Colonic mucosa (tissue), 4 donors: ENCODE measurements at regions not wholly inside any gene's neighbourhood (a gene's known extent, or its start where the extent isn't known, plus 50 kb on each side); places are given as distances from the start of the nearest gene placed in this dataset.

ENCODE experiments used
- DNase-seq: peaks from one replicate; pipeline ENCODE4 v3.0.0-alpha.2; 2020
- H3K27ac ChIP-seq: fragments of 200-600 bp; one replicate; pipeline ENCODE4 v1.8.0; 2021
- H3K27me3 ChIP-seq: fragments of 200-600 bp; one replicate; pipeline ENCODE4 v1.8.0; 2021
- H3K36me3 ChIP-seq: fragments of 200-600 bp; one replicate; pipeline ENCODE4 v1.8.0; 2021
- H3K4me1 ChIP-seq: fragments of 200-600 bp; one replicate; pipeline ENCODE4 v1.8.0; 2021; ENCODE audit warnings: mild to moderate bottlenecking
- H3K4me3 ChIP-seq: fragments of 200-600 bp; one replicate; pipeline ENCODE4 v1.8.0; 2021
- H3K9ac ChIP-seq, 2 donors: one replicate each; pipeline ENCODE4 v1.7.0; 2013; ENCODE audit warnings: control low read depth in 2 of 2, low read depth in 2 of 2, low read length in 2 of 2
- H3K9me3 ChIP-seq: fragments of 200-600 bp; one replicate; pipeline ENCODE4 v1.8.0; 2021
- intact Hi-C: fragments of 100-400 bp; cut with DNase I; formaldehyde crosslinking; loops from one replicate; pipeline ENCODE4 v1.14.1; 2022
- TF ChIP-seq, protein P1 (sequence below): fragments of 200-600 bp; IDR thresholded peaks from one replicate; pipeline ENCODE4 v1.8.0; 2022; ENCODE audit warnings: antibody characterized with exemption, mild to moderate bottlenecking
- donor health status: healthy.
- donor health status: DM: no; HTN: no; CAD: no.
- donor health status: DM: no; HTN: no; CAD: no.

DNA sequence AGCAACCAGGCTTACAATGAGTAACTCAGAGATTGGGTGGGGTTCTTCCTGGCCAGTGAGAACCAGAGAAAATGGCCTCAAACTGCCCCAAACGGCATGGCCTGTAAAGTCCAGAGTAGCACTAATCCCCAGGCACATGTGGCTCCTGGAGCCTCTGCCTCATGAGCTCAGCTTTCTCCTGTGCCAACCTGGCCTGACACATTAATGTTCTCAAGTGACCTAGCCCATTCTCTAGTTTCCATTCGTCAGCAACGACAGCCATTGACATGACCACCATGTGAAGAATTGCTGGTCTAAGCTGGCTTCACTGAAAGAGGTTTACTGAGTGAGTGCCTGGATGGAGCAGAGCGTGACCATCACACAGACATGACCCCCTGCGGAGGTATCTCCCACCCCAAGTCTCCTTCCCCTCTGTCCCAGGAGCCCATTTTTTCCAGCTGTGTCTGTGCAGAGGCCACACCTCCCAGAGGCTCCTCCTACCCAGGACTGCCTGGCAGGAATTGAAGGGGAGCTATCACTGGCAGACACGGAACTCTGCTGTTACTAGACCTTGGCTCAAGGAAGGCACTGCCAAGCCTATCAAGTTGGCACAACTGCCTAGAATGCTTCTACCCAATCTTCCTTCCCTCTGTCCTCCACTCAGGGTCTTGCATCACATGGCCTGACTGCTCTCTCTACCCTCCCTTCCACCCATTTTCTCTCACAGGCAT is 59.0 kb upstream of the BOD1 start:
- H3K9ac ChIP-seq: no peak overlapping the region
- no peaks in the 10 kb centered on the region for H3K27me3 ChIP-seq
- TF ChIP-seq, protein P1, sequence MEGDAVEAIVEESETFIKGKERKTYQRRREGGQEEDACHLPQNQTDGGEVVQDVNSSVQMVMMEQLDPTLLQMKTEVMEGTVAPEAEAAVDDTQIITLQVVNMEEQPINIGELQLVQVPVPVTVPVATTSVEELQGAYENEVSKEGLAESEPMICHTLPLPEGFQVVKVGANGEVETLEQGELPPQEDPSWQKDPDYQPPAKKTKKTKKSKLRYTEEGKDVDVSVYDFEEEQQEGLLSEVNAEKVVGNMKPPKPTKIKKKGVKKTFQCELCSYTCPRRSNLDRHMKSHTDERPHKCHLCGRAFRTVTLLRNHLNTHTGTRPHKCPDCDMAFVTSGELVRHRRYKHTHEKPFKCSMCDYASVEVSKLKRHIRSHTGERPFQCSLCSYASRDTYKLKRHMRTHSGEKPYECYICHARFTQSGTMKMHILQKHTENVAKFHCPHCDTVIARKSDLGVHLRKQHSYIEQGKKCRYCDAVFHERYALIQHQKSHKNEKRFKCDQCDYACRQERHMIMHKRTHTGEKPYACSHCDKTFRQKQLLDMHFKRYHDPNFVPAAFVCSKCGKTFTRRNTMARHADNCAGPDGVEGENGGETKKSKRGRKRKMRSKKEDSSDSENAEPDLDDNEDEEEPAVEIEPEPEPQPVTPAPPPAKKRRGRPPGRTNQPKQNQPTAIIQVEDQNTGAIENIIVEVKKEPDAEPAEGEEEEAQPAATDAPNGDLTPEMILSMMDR: no peak
- intact Hi-C loops: no loop called here
- no peaks in the 10 kb centered on the region for H3K4me1 ChIP-seq
- no peak for DNase-seq
- no peaks in the 10 kb centered on the region for H3K36me3 ChIP-seq
- H3K4me3 ChIP-seq: no peak overlapping the region
- H3K9me3 ChIP-seq: no peaks in the 10 kb centered on the region
- H3K27ac ChIP-seq: no peak overlapping the region

DNA sequence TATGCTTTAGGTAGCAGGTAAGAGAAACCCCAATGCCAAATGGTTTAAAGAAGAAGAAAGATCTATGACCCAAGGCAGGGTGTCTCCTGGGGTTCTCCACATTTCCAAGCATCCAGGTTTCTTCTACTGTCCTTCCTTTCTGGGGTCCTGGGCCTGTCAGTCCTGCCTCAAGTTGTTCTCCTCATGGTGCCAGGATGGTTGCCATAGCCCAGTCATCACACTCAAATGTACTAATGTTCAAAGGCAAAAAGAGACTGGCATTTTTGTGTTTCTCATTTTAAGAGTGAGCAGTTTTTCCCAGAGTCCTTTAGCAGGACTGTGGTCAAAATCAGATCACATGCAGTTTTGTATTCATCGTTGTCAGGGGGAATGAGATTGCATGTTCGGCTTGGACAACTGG is 59.9 kb upstream of the BOD1 start:
- Histone ChIP-seq H3K9ac (no peak overlapping the region), H3K36me3 (no peaks in the 10 kb centered on the region)

DNA sequence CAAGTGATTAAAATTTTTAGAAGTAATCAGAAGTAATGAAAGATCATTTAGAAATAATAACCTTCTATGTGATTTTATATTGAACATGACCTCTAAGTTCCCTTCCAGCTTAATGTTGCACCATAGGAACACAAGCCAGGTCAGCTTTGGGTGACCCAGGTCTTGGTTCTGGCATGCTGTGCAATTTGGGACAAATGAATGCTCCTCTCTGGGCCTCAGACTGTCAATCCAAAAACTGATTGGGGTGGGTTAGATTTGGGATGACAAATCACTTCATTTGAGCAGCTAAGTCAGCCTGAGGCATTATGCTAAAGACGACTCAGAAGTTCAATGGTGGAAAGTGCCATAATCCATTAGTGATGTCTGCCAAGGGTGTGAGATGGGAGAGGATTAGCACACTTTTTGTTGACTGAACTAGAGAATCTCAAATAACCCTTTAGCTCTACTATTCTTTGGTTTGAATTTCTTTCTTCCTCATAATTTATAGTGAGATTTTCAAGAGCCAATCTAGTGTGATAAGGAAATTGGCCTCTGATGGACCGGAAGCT is 60.7 kb upstream of the BOD1 start:
- Histone ChIP-seq H3K9me3 (no peaks in the 10 kb centered on the region), H3K4me1 (no peaks in the 10 kb centered on the region), H3K36me3 (no peaks in the 10 kb centered on the region), H3K27ac (no peak overlapping the region), H3K27me3 (no peaks in the 10 kb centered on the region), H3K4me3 (no peak overlapping the region), H3K9ac (no peak overlapping the region)
- intact Hi-C loops: no loop called here
- DNase-seq: no peak
- TF ChIP-seq, protein P1: no peak

More for the DNA sequence above, 59.9 kb upstream of the BOD1 start:
- intact Hi-C loops: no loop called here
- H3K4me3 ChIP-seq: no peak overlapping the region
- H3K27me3 ChIP-seq: no peaks in the 10 kb centered on the region
- H3K9me3 ChIP-seq: no peaks in the 10 kb centered on the region
- TF ChIP-seq, protein P1: no peak
- H3K4me1 ChIP-seq: no peaks in the 10 kb centered on the region
- no peak overlapping the region for H3K27ac ChIP-seq
- DNase-seq: no peak

DNA sequence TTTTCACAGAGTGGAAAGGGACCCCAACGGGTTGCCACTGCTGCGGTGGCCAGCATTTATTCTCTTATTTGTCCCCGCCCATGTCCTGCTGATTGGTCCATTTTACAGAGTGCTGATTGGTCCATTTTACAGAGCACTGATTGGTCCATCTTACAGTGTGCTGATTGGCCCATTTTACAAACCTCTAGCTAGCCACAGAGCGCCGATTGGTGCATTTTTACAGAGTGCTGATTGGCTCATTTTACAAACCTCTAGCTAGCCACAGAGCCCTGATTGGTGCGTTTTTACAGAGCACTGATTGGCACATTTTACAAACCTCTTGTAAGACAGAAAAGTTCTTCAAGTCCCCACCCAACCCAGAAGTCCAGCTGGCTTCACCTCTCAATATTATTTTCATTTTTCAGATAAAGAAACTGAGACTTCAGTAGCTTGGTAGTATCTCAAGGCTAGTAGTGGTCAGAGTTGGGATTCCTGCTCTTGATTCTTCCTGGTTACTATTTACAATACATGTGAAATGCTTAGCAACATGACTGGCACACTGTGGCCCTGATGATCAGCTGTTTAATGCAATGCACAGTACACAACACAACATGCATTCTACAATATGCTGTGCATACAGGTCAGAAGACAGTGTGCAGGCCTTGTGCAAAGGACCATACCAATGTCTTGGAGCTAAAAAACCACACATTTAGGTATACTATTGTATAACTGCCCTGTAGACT is 63.6 kb upstream of the BOD1 start:
- no peak overlapping the region for H3K9ac ChIP-seq
- H3K36me3 ChIP-seq: no peaks in the 10 kb centered on the region
- H3K4me1 ChIP-seq: no peaks in the 10 kb centered on the region
- no peak for DNase-seq
- no peaks in the 10 kb centered on the region for H3K27me3 ChIP-seq
- H3K27ac ChIP-seq: no peak overlapping the region
- intact Hi-C loops: no loop called here
- H3K4me3 ChIP-seq: no peak overlapping the region
- no peaks in the 10 kb centered on the region for H3K9me3 ChIP-seq
- TF ChIP-seq, protein P1: no peak

DNA sequence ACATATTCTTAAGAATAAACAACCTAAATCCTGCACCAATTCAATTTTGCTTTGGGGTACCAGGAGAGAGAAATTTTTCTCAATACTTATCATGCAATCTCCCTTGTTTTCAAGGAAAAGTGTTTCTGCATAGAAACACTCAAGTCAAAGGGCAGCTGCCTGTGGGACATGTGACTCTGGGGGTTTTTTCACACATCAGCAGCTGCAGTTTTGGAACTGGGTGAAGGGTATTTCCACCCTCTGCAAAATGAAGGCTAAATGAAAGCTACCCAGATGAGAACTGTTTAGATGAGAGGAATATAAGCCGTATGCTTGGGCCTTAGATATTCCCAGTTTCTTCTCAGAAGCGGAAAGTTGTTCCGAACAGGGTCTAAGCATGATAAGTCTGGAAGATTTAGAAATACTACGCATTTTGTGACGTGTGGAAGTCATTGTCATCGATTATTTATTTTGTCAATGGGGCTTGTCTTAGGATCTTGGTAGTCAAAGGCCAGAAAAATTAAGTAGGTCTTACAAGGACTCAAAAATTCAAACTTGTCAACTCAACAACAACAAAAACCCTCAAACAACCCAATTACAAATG is 64.3 kb upstream of the BOD1 start:
- TF ChIP-seq, protein P1: no peak
- H3K4me1 ChIP-seq: no peaks in the 10 kb centered on the region
- H3K4me3 ChIP-seq: no peak overlapping the region
- H3K9ac ChIP-seq: no peak overlapping the region
- H3K27me3 ChIP-seq: no peaks in the 10 kb centered on the region
- no peak overlapping the region for H3K27ac ChIP-seq
- intact Hi-C loops: no loop called here
- no peak for DNase-seq
- H3K36me3 ChIP-seq: no peaks in the 10 kb centered on the region
- no peaks in the 10 kb centered on the region for H3K9me3 ChIP-seq
